ENCODE measurements at regions not wholly inside any gene's neighbourhood (a gene's known extent, or its start where the extent isn't known, plus 50 kb on each side); places are given as distances from the start of the nearest gene placed in this dataset.

DNA sequence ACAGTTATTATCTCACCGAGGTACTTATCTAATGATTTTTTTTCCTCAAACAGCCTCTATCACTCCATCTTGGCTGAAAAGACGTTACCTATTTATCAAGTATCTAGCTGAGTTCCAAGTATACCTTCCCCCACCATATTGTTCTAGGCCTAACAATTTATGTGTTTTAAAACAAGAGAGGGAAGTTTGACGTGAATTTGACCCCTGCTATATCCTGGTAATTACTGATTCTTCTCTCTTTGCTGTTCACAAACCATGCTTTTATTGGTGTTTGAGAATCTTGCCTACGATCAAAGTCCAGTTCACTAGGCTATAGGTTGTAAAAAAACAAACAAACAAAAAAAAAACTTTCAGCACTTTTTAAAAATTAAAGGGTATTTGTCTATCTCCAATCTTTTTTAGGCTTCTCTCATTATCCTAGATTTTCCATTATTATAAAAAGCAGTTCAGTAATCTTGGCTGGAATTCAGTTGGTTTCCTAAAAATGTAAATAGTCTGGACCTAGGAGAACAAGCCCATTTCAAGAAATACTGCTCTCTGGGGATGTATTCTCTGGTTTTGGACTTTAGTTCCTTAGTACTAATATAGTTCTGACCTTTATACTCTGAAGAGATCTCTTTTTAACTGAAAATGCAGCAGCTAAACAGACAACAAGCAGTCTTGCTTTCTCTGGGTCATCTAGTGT is 505.4 kb downstream of the CPS1 start (continued):
- TF ChIP-seq, protein P1, sequence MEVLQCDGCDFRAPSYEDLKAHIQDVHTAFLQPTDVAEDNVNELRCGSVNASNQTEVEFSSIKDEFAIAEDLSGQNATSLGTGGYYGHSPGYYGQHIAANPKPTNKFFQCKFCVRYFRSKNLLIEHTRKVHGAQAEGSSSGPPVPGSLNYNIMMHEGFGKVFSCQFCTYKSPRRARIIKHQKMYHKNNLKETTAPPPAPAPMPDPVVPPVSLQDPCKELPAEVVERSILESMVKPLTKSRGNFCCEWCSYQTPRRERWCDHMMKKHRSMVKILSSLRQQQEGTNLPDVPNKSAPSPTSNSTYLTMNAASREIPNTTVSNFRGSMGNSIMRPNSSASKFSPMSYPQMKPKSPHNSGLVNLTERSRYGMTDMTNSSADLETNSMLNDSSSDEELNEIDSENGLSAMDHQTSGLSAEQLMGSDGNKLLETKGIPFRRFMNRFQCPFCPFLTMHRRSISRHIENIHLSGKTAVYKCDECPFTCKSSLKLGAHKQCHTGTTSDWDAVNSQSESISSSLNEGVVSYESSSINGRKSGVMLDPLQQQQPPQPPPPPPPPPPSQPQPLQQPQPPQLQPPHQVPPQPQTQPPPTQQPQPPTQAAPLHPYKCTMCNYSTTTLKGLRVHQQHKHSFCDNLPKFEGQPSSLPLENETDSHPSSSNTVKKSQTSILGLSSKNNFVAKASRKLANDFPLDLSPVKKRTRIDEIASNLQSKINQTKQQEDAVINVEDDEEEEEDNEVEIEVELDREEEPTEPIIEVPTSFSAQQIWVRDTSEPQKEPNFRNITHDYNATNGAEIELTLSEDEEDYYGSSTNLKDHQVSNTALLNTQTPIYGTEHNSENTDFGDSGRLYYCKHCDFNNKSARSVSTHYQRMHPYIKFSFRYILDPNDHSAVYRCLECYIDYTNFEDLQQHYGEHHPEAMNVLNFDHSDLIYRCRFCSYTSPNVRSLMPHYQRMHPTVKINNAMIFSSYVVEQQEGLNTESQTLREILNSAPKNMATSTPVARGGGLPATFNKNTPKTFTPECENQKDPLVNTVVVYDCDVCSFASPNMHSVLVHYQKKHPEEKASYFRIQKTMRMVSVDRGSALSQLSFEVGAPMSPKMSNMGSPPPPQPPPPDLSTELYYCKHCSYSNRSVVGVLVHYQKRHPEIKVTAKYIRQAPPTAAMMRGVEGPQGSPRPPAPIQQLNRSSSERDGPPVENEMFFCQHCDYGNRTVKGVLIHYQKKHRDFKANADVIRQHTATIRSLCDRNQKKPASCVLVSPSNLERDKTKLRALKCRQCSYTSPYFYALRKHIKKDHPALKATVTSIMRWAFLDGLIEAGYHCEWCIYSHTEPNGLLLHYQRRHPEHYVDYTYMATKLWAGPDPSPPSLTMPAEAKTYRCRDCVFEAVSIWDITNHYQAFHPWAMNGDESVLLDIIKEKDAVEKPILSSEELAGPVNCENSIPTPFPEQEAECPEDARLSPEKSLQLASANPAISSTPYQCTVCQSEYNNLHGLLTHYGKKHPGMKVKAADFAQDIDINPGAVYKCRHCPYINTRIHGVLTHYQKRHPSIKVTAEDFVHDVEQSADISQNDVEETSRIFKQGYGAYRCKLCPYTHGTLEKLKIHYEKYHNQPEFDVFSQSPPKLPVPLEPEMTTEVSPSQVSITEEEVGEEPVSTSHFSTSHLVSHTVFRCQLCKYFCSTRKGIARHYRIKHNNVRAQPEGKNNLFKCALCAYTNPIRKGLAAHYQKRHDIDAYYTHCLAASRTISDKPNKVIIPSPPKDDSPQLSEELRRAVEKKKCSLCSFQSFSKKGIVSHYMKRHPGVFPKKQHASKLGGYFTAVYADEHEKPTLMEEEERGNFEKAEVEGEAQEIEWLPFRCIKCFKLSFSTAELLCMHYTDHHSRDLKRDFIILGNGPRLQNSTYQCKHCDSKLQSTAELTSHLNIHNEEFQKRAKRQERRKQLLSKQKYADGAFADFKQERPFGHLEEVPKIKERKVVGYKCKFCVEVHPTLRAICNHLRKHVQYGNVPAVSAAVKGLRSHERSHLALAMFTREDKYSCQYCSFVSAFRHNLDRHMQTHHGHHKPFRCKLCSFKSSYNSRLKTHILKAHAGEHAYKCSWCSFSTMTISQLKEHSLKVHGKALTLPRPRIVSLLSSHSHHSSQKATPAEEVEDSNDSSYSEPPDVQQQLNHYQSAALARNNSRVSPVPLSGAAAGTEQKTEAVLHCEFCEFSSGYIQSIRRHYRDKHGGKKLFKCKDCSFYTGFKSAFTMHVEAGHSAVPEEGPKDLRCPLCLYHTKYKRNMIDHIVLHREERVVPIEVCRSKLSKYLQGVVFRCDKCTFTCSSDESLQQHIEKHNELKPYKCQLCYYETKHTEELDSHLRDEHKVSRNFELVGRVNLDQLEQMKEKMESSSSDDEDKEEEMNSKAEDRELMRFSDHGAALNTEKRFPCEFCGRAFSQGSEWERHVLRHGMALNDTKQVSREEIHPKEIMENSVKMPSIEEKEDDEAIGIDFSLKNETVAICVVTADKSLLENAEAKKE (CRISPR knock-in tag; IDR thresholded peaks at IDR 0.05) = no peak
- no peak for TF ChIP-seq JUNB (IDR thresholded peaks at IDR 0.05; ENCODE audit: unreplicated experiment)
- no peak for TF ChIP-seq POLR2AphosphoS5 (IDR thresholded peaks at IDR 0.05; ENCODE audit: low read depth)
- TF ChIP-seq CREB1 (CRISPR knock-in tag; IDR thresholded peaks at IDR 0.05; ENCODE audit: low read depth) = no peak

DNA sequence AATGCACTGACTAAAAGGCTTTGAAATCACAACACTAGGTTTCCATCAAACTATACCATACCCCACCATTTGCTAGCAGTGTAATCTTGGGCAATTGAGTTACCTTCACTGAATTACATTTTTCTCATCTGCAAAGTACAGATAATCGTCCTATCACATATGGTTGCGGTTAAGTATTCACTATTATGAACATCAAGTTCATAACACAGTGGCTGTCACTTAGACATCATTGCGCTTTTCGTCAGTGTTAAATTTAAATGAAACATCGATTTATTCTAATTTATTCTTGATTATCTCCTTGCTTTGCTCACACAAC is 505.9 kb downstream of the CPS1 start:
- Histone ChIP-seq H3F3A (replicated peaks; ENCODE audit: low read depth) (no peaks in the 10 kb centered on the region), H3K4me1 (ENCODE audit: insufficient read depth) (no peaks in the 10 kb centered on the region; the same call in 1 of the 2 replicates), H3K9me2 (ENCODE audit: insufficient read depth) (no peaks in the 10 kb centered on the region), H3K27ac (ENCODE audit: low read depth) (no peak overlapping the region), H2AFZ (no peak overlapping the region), H3K36me3 (ENCODE audit: insufficient read depth) (no peaks in the 10 kb centered on the region), H3K4me2 (no peak overlapping the region), H3K27me3 (ENCODE audit: insufficient read depth) (no peaks in the 10 kb centered on the region), H4K20me1 (replicated peaks; ENCODE audit: insufficient read depth) (no peaks in the 10 kb centered on the region), H3K4me3 (no peak overlapping the region), H3K79me2 (replicated peaks; ENCODE audit: insufficient read depth) (no peaks in the 10 kb centered on the region)
- Mint-ChIP-seq H3K4me3 (no peak overlapping the region), H3K4me1 (peaks cover 6% of the 10 kb centered on the region; the same call in 2 of the 3 replicates), H3K9me3 (no peaks in the 10 kb centered on the region), H3K27ac (no peak overlapping the region), H3K36me3 (ENCODE audit: low read depth) (no peaks in the 10 kb centered on the region), H3K27me3 (ENCODE audit: insufficient read depth, low read depth, poor library complexity) (no peaks in the 10 kb centered on the region)
- DNase-seq (ENCODE audit: low spot score) = no peak
- ATAC-seq = no peak
- TF ChIP-seq, protein P2, sequence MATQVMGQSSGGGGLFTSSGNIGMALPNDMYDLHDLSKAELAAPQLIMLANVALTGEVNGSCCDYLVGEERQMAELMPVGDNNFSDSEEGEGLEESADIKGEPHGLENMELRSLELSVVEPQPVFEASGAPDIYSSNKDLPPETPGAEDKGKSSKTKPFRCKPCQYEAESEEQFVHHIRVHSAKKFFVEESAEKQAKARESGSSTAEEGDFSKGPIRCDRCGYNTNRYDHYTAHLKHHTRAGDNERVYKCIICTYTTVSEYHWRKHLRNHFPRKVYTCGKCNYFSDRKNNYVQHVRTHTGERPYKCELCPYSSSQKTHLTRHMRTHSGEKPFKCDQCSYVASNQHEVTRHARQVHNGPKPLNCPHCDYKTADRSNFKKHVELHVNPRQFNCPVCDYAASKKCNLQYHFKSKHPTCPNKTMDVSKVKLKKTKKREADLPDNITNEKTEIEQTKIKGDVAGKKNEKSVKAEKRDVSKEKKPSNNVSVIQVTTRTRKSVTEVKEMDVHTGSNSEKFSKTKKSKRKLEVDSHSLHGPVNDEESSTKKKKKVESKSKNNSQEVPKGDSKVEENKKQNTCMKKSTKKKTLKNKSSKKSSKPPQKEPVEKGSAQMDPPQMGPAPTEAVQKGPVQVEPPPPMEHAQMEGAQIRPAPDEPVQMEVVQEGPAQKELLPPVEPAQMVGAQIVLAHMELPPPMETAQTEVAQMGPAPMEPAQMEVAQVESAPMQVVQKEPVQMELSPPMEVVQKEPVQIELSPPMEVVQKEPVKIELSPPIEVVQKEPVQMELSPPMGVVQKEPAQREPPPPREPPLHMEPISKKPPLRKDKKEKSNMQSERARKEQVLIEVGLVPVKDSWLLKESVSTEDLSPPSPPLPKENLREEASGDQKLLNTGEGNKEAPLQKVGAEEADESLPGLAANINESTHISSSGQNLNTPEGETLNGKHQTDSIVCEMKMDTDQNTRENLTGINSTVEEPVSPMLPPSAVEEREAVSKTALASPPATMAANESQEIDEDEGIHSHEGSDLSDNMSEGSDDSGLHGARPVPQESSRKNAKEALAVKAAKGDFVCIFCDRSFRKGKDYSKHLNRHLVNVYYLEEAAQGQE (IDR thresholded peaks at IDR 0.05; ENCODE audit: unreplicated experiment) = no peak
- TF ChIP-seq ZNF331 (CRISPR knock-in tag; IDR thresholded peaks at IDR 0.05; ENCODE audit: low read depth) = no peak
- no peak for TF ChIP-seq EZH2phosphoT487 (IDR thresholded peaks at IDR 0.05; ENCODE audit: unreplicated experiment)
- TF ChIP-seq NANOG (IDR thresholded peaks at IDR 0.05; ENCODE audit: borderline replicate concordance) = no peak
- TF ChIP-seq ZNF114 (CRISPR knock-in tag; IDR thresholded peaks at IDR 0.05) = no peak
- TF ChIP-seq EZH2 (IDR thresholded peaks at IDR 0.05; ENCODE audit: low read depth, unreplicated experiment) = no peak
- no peak for TF ChIP-seq CREB1 (CRISPR knock-in tag; IDR thresholded peaks at IDR 0.05; ENCODE audit: low read depth)
- TF ChIP-seq, protein P3, sequence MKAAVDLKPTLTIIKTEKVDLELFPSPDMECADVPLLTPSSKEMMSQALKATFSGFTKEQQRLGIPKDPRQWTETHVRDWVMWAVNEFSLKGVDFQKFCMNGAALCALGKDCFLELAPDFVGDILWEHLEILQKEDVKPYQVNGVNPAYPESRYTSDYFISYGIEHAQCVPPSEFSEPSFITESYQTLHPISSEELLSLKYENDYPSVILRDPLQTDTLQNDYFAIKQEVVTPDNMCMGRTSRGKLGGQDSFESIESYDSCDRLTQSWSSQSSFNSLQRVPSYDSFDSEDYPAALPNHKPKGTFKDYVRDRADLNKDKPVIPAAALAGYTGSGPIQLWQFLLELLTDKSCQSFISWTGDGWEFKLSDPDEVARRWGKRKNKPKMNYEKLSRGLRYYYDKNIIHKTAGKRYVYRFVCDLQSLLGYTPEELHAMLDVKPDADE (IDR thresholded peaks at IDR 0.05) = no peak

All from GM23338 (cell line).